ENCODE measurements at regions not wholly inside any gene's neighbourhood (a gene's known extent, or its start where the extent isn't known, plus 50 kb on each side); places are given as distances from the start of the nearest gene placed in this dataset.
"Not testable (repeated sequence)": the region's sequence is repeated elsewhere in the genome, so short reads cannot be mapped to it uniquely, and the experiment has no call there.

DNA sequence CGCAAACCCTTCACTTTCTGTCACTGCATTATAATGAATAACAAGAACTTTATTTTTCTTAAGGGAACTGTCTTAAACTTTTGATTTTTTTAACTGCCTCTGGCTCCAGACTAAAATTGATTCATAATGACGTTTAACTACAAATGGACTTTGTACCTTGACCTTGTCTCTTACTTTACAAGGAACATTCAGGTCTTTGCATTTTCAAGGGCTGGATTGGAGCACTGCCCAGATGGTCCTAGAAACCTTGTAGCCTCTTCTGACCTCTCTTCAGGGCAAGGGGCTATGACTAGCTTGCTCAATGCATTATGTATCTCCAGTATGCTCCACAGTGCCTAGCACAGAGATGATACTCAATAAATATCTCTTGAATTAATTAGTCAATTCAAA, 612.6 kb upstream of the CLINT1 start:
- no peak for DNase-seq

- no peak for DNase-seq
These were observed 612.0 kb upstream of the CLINT1 start for GRCh38 chr5:158470764-158471534.

GRCh38 chr5:158468444-158468843, 609.5 kb upstream of the CLINT1 start:
- DNase-seq = no peak

DNA sequence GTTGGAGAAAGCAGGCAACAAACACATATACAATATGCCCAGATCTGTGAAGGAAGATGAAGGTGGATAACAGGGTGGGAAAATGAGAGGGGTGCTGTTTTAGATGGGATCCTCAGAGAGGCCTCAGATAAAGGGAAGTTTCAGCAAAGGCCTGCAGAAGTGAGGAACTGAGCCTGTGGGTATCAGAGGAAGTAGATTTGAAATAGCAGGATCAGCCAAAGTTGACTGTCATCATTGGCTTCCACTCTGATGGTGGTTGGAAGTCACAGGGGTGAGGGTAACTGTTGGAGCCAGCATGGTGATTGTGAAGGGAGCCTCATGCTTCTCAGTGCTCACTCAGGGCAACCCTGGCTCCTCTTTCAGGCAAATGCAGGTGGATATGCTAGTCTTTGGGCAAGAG, 607.2 kb upstream of the CLINT1 start:
- peak in 1 of 2 donors; percentile 10 for DNase-seq

DNA sequence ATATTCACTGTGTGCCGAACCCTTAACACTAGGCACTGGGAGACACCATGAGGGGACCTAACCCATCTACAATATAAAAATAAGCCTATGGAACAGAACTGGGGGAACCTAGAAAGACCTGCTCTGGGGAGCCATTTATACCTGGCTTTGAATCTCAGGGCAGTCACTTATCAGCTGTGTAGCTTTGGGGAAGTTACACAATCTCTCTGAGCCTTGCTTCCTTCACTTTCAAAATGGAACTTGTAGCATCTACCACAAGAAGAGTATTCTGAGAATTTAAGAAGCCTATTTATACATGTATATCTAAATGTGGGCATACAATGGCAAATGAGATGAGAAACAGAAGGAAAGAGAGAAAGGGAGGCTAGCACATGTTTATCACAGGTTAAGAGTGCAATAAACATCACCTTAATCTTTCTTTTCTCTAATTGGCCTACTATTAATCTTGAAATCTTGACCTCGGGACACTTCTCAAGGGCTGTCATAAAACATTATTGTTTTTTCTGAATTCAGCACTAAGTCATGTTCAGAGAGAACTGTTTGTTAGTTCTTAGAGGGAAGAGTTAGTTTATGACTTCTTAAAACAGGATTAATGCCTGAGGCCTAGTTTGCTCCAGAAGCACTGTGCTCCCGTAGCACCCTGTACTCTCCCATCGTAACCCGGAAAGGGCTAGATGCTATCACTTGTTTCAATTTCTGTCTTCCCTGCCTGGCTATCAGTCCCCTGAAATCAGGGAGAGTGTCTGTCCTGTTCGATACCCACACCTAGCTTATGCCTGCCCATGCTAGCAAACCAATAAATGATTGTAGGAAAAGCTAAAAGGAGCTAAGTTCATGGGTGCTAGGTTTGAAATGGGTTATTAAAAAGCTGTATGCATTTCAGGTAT, 606.4 kb upstream of the CLINT1 start:
- no peak for DNase-seq

- no peak for DNase-seq
These were observed 605.4 kb upstream of the CLINT1 start for GRCh38 chr5:158464383-158464782.

- no peak for DNase-seq
These were observed 605.0 kb upstream of the CLINT1 start for GRCh38 chr5:158463938-158464337.

DNA sequence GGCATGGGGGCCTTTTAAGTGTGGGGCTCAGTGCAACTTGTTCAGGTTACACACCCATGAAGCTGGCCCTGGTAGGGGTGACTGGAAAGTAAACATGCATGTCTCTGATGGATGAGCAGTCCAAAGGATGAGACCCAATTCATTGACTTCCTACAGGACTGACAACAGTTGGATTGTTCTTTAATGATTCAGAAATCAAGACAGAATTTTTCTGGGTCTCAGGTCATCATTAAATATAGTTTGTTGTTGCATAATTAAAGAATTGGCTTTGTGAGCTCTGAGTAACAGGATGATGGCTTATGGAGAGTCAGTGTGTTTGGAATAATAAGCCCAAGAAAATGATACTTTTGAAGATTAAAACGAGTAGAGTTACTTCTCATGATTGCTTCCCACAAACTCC, 604.2 kb upstream of the CLINT1 start:
- DNase-seq = no peak

GRCh38 chr5:158462349-158463114, 603.6 kb upstream of the CLINT1 start:
- DNase-seq = no peak

GRCh38 chr5:158461240-158461854, 602.4 kb upstream of the CLINT1 start:
- no peak for DNase-seq

DNA sequence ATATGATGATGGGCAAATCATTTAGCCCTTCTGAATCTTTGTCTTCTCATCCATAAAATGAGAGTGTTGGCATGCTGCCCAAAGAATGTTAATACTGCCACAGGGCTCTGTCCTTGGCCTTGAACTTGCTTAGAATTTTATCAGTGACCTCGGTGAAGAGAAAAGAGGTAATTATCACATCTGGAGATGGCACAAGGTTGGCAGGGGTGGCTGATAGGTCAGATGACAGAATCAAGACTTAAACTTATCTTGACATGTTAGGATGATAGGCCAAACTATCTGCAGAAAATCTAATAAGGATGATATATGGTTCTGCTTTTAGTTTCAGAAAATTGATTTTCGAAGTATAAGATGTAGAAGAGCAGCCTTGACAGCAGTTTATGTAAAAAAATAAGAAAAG, 599.1 kb upstream of the CLINT1 start:
- DNase-seq = no peak

DNA sequence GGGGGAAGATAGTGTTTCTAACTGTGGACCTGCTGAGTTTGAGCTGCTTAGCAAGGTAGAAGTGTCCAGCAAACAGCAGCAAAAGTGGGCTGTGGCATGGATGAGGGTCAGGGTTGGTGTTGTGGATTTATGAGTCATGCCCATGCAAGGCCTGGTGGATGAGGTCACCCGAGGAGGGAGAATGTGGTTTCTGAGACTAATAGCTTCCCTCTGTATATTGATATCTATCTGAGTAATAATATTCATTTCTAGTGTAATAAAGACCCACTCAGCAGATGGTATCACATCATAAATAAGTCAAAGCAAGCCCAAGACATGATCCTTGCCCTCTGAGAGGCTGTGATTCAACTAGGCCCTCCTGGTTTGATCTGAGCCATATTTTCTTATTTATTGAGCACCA, 597.8 kb upstream of the CLINT1 start:
- DNase-seq = no peak

GRCh38 chr5:158456241-158456640, 597.3 kb upstream of the CLINT1 start:
- no peak for DNase-seq

DNA sequence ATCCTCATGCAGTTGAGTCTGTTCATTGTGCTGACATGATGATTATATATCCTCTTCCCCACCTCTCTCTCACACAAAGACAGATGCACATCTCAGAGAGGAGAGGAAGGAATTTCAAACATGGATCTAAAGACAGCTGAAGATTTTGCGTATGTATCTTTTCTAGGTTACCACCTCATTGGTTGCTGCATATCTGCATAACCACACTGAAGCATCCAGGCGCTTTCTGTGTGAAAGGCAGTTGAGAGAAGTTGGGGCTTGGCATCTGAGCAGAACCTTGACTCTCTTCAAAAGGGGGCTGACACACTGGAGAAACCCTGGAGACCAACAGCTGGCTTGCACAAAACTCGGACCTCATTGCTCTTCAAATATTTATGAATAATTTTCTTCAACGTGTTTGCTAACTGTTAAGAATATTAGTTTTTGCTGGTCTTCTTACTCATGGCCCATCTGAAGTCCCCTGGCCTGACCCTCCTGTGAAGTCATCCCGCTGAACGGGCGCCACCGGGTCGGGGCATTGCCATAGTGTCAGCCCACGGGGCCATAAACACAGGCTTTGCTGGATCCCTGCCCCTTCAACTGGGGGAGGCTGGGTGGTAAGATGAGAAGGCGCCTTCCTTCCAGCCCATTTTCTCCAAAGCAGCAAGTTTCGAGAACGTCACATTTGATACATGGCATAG, 593.2 kb upstream of the CLINT1 start:
- DNase-seq = no peak

DNA sequence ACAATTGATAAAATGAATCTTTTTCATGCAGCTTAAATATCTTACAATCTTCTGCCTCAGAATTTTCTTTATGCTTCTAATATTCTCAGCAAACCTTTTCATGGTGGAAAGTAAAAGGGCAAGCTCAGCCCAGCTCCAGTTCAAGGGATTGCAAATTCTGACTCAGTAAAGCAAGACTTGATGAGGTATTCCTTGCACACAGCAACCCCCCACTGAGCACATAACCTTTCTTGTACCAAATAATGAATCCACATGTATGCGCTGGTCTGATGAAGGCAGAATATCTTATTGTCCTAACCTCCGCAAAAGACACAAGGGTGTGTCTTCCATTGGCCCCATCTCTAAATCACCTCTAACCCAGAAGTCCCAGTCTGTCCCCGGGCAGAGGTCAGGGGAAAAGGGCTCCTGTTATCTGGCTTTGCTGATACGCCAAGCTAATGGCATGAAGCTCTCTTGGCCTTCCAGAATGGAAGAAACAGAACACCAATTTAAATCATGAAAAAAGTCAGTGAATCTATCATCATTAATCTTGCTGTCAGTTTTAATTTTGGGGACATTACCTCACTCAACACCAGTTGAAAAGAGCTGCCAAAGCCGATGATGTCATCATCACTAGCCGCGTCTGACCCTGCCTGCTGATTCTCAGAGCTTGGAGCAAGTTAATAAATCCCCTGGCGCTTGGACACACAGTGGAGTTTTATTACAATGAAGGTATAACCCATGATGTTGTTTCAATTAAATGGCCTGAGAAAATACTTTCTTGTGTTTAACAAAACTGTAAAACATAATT, 592.5 kb upstream of the CLINT1 start:
- no peak for DNase-seq

DNA sequence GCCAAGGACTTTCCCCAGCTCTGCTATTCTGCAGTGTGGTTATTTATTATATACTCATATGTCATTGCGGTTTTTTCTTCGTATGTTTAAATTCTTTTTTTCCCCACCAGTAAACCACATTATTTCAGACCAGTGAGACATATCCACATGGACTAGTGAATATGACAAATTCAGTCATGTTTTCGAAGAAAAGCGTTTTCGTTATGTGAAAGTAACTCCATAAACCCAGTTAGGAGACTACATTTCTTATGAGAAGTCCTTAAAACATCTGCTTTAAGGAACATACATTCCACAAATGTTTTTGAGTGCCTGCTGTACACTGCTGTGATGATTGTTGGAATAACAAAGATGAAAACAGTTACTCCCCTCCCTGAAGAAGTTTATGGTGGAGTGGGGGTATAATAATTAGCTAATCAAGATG, 591.8 kb upstream of the CLINT1 start:
- DNase-seq = no peak

DNA sequence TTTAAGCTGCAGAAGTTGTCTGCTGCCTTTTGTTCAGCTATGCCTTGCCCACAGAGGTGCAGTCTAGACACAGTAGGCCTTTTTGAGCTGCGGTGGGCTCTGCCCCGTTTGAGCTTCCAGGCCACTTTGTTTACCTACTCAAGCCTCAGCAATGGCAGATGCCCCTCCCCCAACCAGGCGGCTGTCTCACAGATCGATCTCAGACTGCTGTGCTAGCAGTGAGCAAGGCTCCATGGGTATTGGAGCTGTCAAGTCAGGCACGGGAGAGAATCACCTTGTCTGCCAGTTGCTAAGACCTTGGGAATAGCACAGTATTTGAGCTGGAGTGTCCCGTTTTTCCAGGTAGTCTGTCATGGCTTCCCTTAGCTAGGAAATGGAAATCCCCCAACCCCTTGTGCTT, 587.8 kb upstream of the CLINT1 start:
- not testable (repeated sequence) for DNase-seq

GRCh38 chr5:158439204-158439603, 580.3 kb upstream of the CLINT1 start:
- not testable (repeated sequence) for DNase-seq

- peak in 1 of 2 donors; percentile 21 for DNase-seq
These were observed 577.5 kb upstream of the CLINT1 start for GRCh38 chr5:158436271-158437065.

- DNase-seq = peak in 1 of 2 donors; percentile 24
These were observed 576.2 kb upstream of the CLINT1 start for GRCh38 chr5:158435161-158435616.
